Activated effector memory CD4-positive, alpha-beta T cell treated with anti-CD3 and anti-CD28 coated beads, Interleukin-2, amount 50 U/mL, for 16 hours (primary cell): ENCODE measurements at regions not wholly inside any gene's neighbourhood (a gene's known extent, or its start where the extent isn't known, plus 50 kb on each side); places are given as distances from the start of the nearest gene placed in this dataset.
"Not testable (repeated sequence)": the region's sequence is repeated elsewhere in the genome, so short reads cannot be mapped to it uniquely, and the experiment has no call there.

Experiments
- DNase-seq: peaks from one replicate; pipeline ENCODE4 v3.0.0-alpha.2; 2020

- DNase-seq, result no peak
Observed at GRCh38 chr2:125886153-125886552, 769.8 kb upstream of the GYPC start.

GRCh38 chr2:125901278-125901677 is 754.7 kb upstream of the GYPC start:
- DNase-seq, result no peak

- no peak for DNase-seq
Observed at GRCh38 chr2:125925891-125926546, 729.9 kb upstream of the GYPC start.

DNA sequence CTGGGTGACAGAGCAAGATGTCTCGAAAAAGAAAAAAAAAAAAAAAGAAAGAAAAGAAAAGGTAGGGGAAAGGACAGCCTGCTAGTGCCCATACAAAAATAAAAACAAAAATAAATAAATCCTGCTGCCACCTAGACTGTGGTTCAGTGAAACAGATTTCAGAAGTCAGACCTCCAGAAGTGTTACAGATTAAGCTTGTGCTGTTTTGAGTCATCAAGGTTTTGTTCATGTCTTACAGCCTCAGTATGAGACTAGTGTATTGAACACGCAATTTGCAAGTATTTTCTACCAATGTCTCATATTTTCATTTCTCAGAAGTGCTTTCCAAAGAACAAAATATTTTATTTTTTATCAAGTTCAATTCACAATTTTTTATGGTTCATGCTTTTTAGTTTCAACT is 720.4 kb upstream of the GYPC start:
- DNase-seq, result no peak

DNA sequence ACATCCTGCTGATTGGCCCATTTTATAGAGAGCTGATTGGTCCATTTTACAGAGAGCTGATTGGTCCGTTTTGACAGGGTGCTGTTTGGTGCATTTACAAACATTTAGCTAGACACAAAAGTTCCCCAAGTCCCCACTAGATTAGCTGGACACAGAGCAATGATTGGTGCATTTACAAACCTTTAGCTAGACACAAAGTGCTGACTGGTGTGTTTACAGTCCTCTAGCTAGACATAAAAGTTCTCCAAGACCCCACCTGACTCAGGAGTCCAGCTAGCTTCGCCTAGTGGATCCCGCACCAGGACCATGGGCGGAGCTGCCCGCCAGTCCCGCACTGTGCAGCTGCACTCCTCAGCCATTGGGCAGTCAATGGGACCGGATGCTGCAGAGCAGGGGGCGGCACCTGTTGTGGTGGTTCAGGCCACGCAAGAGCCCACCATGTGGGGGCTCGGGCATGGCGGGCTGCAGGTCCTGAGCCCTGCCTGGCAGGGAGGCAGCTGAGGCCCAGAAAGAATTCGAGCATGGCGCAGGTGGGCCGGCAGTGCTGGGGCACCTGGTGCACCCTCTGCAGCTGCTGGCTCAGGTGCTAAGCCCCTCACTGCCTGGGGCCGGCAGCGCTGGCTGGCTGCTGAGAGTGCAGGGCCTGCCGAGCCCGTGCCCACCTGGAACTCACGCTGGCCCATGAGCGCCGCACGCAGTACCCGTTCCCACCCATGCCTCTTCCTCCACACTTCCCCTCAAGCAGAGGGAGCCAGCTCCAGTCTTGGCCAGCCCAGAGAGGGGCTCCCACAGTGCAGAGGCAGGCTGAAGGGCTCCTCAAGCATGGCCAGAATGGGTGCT is 713.2 kb upstream of the GYPC start:
- DNase-seq, result no peak

- no peak for DNase-seq
Observed at GRCh38 chr2:125959047-125959446, 696.9 kb upstream of the GYPC start.

- DNase-seq, result no peak
Observed at GRCh38 chr2:125961739-125962138, 694.2 kb upstream of the GYPC start.

GRCh38 chr2:125979886-125980285 is 676.1 kb upstream of the GYPC start:
- no peak for DNase-seq

DNA sequence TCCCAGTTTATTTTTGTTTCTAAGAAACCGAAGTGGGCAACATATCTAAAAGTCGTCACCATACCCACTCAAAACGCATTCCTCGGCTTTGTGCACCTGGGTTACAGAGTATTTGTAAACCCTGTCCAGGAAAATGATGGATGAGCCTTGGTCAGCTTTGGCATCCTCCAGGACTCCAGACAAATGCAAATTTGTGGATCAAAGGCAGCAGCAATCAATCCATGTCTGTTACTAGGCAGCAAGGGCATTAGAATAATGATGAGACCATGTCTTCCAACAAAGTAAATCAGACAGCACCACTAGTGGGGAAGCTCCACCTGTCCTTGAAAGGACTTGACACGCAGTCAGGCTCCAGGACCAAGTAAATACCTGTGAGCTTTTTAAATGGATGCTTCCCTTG is 672.6 kb upstream of the GYPC start:
- no peak for DNase-seq

DNA sequence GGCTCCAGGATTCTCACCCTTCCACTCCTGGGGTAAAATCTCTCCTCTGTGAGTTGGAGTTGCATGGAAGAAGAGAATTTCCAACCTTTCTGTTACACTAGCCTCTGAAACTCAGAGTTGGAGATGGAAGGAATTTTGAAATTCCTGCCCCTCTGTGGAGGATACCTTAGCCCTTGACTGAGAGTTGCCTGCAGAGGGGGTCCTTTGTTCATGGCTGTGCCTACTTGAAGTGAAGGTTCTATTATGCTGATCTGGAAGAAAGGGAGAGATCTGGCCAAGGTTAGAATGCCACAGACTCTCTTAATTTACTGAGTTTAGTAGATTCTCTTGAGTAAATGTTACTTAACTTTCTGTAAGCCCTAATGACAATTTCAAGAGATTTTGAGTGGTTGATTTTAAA is 626.6 kb upstream of the GYPC start:
- DNase-seq, result no peak

DNA sequence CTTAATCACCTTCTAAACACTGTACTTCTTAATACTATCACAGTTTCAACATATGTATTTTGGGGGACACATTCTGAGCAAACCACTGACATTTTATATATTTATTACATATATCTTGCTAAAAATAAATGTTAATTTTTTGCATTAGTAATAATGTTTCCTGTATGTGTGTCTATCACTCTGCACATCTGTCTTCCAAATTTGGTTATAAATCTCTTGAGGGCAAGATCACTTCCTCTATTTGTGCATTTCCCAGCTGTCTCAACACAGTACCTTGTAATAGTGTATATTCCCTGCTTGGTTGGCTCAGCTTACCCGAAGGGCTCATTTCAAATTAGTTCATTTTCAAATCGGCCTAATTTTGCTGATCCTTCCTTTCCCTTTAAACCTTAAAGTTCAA is 617.1 kb upstream of the GYPC start:
- no peak for DNase-seq

- no peak for DNase-seq
Observed at GRCh38 chr2:126041391-126042047, 614.4 kb upstream of the GYPC start.

- no peak for DNase-seq
Observed at GRCh38 chr2:126042089-126042488, 613.9 kb upstream of the GYPC start.

- no peak for DNase-seq
Observed at GRCh38 chr2:126048719-126049118, 607.2 kb upstream of the GYPC start.

- DNase-seq, result no peak
Observed at GRCh38 chr2:126049461-126049860, 606.5 kb upstream of the GYPC start.

- DNase-seq, result no peak
Observed at GRCh38 chr2:126050991-126051736, 604.8 kb upstream of the GYPC start.

DNA sequence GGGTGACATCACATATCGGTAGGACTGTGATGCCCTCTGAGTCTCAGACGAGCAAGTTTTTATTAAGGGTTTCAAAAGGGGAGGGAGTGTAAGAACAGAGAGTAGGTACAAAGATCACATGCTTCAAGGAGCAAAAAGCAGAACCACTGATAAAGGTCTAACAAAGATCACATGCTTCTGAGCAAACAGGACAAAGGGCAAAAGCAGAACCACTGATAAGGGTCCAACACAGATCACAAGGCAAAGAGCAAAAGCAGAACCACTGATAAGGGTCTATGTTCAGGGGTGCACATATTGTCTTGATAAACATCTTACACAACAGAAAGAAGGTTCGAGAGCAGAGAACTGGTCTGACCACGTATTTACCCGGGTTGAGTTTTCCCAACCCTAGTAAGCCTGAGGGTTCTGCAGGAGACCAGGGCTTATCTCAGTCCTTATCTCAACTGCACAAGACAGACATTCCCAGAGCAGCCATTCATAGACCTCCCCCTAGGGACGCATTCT is 604.2 kb upstream of the GYPC start:
- DNase-seq, result not testable (repeated sequence)

DNA sequence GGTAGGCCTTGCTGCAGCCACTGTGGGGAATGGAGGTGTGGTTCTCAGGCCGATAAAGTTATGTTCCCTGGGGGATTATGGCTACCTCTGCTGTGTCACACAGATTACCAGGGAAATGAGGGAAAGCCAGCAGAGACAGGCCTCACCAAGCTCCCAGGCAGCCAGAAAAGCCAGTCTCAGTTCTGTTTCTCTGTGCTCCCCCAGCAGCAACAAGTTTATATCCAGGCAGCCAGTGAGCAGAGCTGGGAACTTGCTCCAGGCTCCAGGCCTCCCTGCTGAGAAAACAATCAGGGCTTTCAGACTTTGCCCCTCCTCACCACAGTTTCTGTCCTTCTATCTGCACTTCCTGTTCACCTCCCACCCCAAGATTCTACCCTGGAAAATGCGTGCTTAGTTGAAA is 596.6 kb upstream of the GYPC start:
- no peak for DNase-seq

DNA sequence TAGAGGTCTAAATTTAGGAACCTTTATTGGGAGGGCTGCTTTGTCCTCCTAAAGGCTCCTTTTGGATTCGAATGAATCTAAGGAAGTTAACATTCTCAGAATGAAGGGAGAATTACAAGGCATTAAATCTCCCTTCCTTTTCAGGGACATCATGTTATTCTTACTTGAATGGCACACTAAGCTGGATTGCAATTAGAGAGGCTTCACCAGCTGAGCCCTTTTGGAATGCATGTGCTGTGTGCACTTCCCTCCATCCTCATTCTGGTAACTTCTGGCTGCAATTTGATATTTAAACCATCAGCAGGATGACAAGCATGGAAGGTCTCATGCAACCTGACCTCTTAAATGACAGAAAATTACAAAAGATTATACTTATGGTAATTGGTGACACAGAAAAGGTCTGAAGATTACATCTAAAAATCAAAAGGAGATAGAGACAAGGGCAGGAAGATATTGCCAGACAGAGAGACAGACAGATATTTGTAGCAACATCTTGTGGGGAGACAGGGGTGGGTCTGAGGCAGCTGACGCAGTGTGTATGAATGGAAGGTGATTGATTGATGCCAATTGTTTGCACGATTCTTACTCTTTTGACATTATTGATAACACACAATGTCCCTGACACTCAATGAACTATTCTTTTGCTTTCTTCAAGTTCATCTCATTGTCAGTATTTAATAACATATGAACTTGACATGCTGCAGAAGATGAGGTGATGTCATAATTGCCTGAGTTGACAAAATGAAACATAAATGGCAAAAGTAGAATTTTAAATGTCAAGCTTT is 570.8 kb upstream of the GYPC start:
- DNase-seq, result no peak

- DNase-seq, result no peak
Observed at GRCh38 chr2:126100962-126101361, 555.0 kb upstream of the GYPC start.

- no peak for DNase-seq
Observed at GRCh38 chr2:126106006-126106405, 550.0 kb upstream of the GYPC start.

- no peak for DNase-seq
Observed at GRCh38 chr2:126107883-126108282, 548.1 kb upstream of the GYPC start.
